ENCODE measurements at regions not wholly inside any gene's neighbourhood (a gene's known extent, or its start where the extent isn't known, plus 50 kb on each side); places are given as distances from the start of the nearest gene placed in this dataset.

- H3K27ac ChIP-seq (ENCODE audit: low read depth, low read length, severe bottlenecking) = no peak overlapping the region
- H3K36me3 ChIP-seq (ENCODE audit: control insufficient read depth, insufficient read depth, low read length) = no peaks in the 10 kb centered on the region
- 86% methylated on average over 3 of the region's 5 CpGs; no CpG with 5 or more reads in 1 of the 2 experiments for WGBS, 2 experiments (ENCODE audit: insufficient coverage in 2 of 2)
- no peaks in the 10 kb centered on the region for H3K4me1 ChIP-seq (ENCODE audit: control insufficient read depth, insufficient read depth, low read length, poor library complexity, severe bottlenecking)
- no peaks in the 10 kb centered on the region for H3K9me3 ChIP-seq (ENCODE audit: control insufficient read depth, low read length)
- no peak overlapping the region for H3K4me3 ChIP-seq (ENCODE audit: extremely low read depth, insufficient read depth, low read length, poor library complexity, severe bottlenecking)
Measured at GRCh38 chr12:20270557-20270956, 97.8 kb upstream of the PDE3A start.

- no peaks in the 10 kb centered on the region for H3K36me3 ChIP-seq (ENCODE audit: control insufficient read depth, insufficient read depth, low read length)
- WGBS, 2 experiments (ENCODE audit: insufficient coverage in 2 of 2) = no CpG with 5 or more reads among the region's 1 CpG
- no peaks in the 10 kb centered on the region for H3K4me1 ChIP-seq (ENCODE audit: control insufficient read depth, insufficient read depth, low read length, poor library complexity, severe bottlenecking)
- no peaks in the 10 kb centered on the region for H3K9me3 ChIP-seq (ENCODE audit: control insufficient read depth, low read length)
- H3K4me3 ChIP-seq (ENCODE audit: extremely low read depth, insufficient read depth, low read length, poor library complexity, severe bottlenecking) = no peak overlapping the region
- no peak overlapping the region for H3K27ac ChIP-seq (ENCODE audit: low read depth, low read length, severe bottlenecking)
Measured at GRCh38 chr12:20272161-20272560, 96.2 kb upstream of the PDE3A start.

- no peak overlapping the region for H3K4me3 ChIP-seq (ENCODE audit: extremely low read depth, insufficient read depth, low read length, poor library complexity, severe bottlenecking)
- no CpG with 5 or more reads among the region's 2 CpGs for WGBS, 2 experiments (ENCODE audit: insufficient coverage in 2 of 2)
- H3K36me3 ChIP-seq (ENCODE audit: control insufficient read depth, insufficient read depth, low read length) = no peaks in the 10 kb centered on the region
- H3K9me3 ChIP-seq (ENCODE audit: control insufficient read depth, low read length) = no peaks in the 10 kb centered on the region
- H3K27ac ChIP-seq (ENCODE audit: low read depth, low read length, severe bottlenecking) = no peak overlapping the region
- H3K4me1 ChIP-seq (ENCODE audit: control insufficient read depth, insufficient read depth, low read length, poor library complexity, severe bottlenecking) = no peaks in the 10 kb centered on the region
Measured at GRCh38 chr12:20272801-20273200, 95.5 kb upstream of the PDE3A start.

- H3K36me3 ChIP-seq (ENCODE audit: control insufficient read depth, insufficient read depth, low read length) = no peaks in the 10 kb centered on the region
- WGBS, 2 experiments (ENCODE audit: insufficient coverage in 2 of 2) = 82 to 92% methylated on average over 2 to 3 of the region's 3 CpGs
- H3K4me1 ChIP-seq (ENCODE audit: control insufficient read depth, insufficient read depth, low read length, poor library complexity, severe bottlenecking) = no peaks in the 10 kb centered on the region
- H3K9me3 ChIP-seq (ENCODE audit: control insufficient read depth, low read length) = no peaks in the 10 kb centered on the region
- no peak overlapping the region for H3K27ac ChIP-seq (ENCODE audit: low read depth, low read length, severe bottlenecking)
- no peak overlapping the region for H3K4me3 ChIP-seq (ENCODE audit: extremely low read depth, insufficient read depth, low read length, poor library complexity, severe bottlenecking)
Measured at GRCh38 chr12:20274008-20274407, 94.3 kb upstream of the PDE3A start.

- H3K9me3 ChIP-seq (ENCODE audit: control insufficient read depth, low read length) = no peaks in the 10 kb centered on the region
- no peaks in the 10 kb centered on the region for H3K36me3 ChIP-seq (ENCODE audit: control insufficient read depth, insufficient read depth, low read length)
- WGBS, 2 experiments (ENCODE audit: insufficient coverage in 2 of 2) = 100% methylated on average over 3 of the region's 4 CpGs; no CpG with 5 or more reads in 1 of the 2 experiments
- H3K4me3 ChIP-seq (ENCODE audit: extremely low read depth, insufficient read depth, low read length, poor library complexity, severe bottlenecking) = no peak overlapping the region
- H3K4me1 ChIP-seq (ENCODE audit: control insufficient read depth, insufficient read depth, low read length, poor library complexity, severe bottlenecking) = no peaks in the 10 kb centered on the region
- no peak overlapping the region for H3K27ac ChIP-seq (ENCODE audit: low read depth, low read length, severe bottlenecking)
Measured at GRCh38 chr12:20278276-20278675, 90.1 kb upstream of the PDE3A start.

- Histone ChIP-seq H3K4me3 (ENCODE audit: extremely low read depth, insufficient read depth, low read length, poor library complexity, severe bottlenecking) (no peak overlapping the region), H3K4me1 (ENCODE audit: control insufficient read depth, insufficient read depth, low read length, poor library complexity, severe bottlenecking) (no peaks in the 10 kb centered on the region), H3K27ac (ENCODE audit: low read depth, low read length, severe bottlenecking) (no peak overlapping the region), H3K36me3 (ENCODE audit: control insufficient read depth, insufficient read depth, low read length) (no peaks in the 10 kb centered on the region), H3K9me3 (ENCODE audit: control insufficient read depth, low read length) (no peaks in the 10 kb centered on the region)
- 80 to 100% methylated on average over 1 of the region's 3 CpGs for WGBS, 2 experiments (ENCODE audit: insufficient coverage in 2 of 2)
Measured at GRCh38 chr12:20280515-20280914, 87.8 kb upstream of the PDE3A start.

- no peaks in the 10 kb centered on the region for H3K36me3 ChIP-seq (ENCODE audit: control insufficient read depth, insufficient read depth, low read length)
- H3K27ac ChIP-seq (ENCODE audit: low read depth, low read length, severe bottlenecking) = no peak overlapping the region
- no peaks in the 10 kb centered on the region for H3K4me1 ChIP-seq (ENCODE audit: control insufficient read depth, insufficient read depth, low read length, poor library complexity, severe bottlenecking)
- H3K9me3 ChIP-seq (ENCODE audit: control insufficient read depth, low read length) = no peaks in the 10 kb centered on the region
- H3K4me3 ChIP-seq (ENCODE audit: extremely low read depth, insufficient read depth, low read length, poor library complexity, severe bottlenecking) = no peak overlapping the region
Measured at GRCh38 chr12:20282401-20282800, 85.9 kb upstream of the PDE3A start.

- no peaks in the 10 kb centered on the region for H3K4me1 ChIP-seq (ENCODE audit: control insufficient read depth, insufficient read depth, low read length, poor library complexity, severe bottlenecking)
- H3K9me3 ChIP-seq (ENCODE audit: control insufficient read depth, low read length) = no peaks in the 10 kb centered on the region
- 86 to 89% methylated on average over 1 of the region's 1 CpG for WGBS, 2 experiments (ENCODE audit: insufficient coverage in 2 of 2)
- H3K27ac ChIP-seq (ENCODE audit: low read depth, low read length, severe bottlenecking) = no peak overlapping the region
- H3K4me3 ChIP-seq (ENCODE audit: extremely low read depth, insufficient read depth, low read length, poor library complexity, severe bottlenecking) = no peak overlapping the region
- no peaks in the 10 kb centered on the region for H3K36me3 ChIP-seq (ENCODE audit: control insufficient read depth, insufficient read depth, low read length)
Measured at GRCh38 chr12:20283482-20283881, 84.9 kb upstream of the PDE3A start.

- H3K4me1 ChIP-seq (ENCODE audit: control insufficient read depth, insufficient read depth, low read length, poor library complexity, severe bottlenecking) = no peaks in the 10 kb centered on the region
- H3K27ac ChIP-seq (ENCODE audit: low read depth, low read length, severe bottlenecking) = no peak overlapping the region
- H3K36me3 ChIP-seq (ENCODE audit: control insufficient read depth, insufficient read depth, low read length) = no peaks in the 10 kb centered on the region
- H3K4me3 ChIP-seq (ENCODE audit: extremely low read depth, insufficient read depth, low read length, poor library complexity, severe bottlenecking) = no peak overlapping the region
- no CpG with 5 or more reads among the region's 1 CpG for WGBS, 2 experiments (ENCODE audit: insufficient coverage in 2 of 2)
- H3K9me3 ChIP-seq (ENCODE audit: control insufficient read depth, low read length) = no peaks in the 10 kb centered on the region
Measured at GRCh38 chr12:20289520-20289919, 78.8 kb upstream of the PDE3A start.

- no peak overlapping the region for H3K27ac ChIP-seq (ENCODE audit: low read depth, low read length, severe bottlenecking)
- H3K4me1 ChIP-seq (ENCODE audit: control insufficient read depth, insufficient read depth, low read length, poor library complexity, severe bottlenecking) = no peaks in the 10 kb centered on the region
- no peak overlapping the region for H3K4me3 ChIP-seq (ENCODE audit: extremely low read depth, insufficient read depth, low read length, poor library complexity, severe bottlenecking)
- WGBS, 2 experiments (ENCODE audit: insufficient coverage in 2 of 2) = 87 to 94% methylated on average over 6 of the region's 7 CpGs
- no peaks in the 10 kb centered on the region for H3K9me3 ChIP-seq (ENCODE audit: control insufficient read depth, low read length)
- H3K36me3 ChIP-seq (ENCODE audit: control insufficient read depth, insufficient read depth, low read length) = no peaks in the 10 kb centered on the region
Measured at GRCh38 chr12:20300457-20300856, 67.9 kb upstream of the PDE3A start.

- H3K4me1 ChIP-seq (ENCODE audit: control insufficient read depth, insufficient read depth, low read length, poor library complexity, severe bottlenecking) = no peaks in the 10 kb centered on the region
- 93 to 100% methylated on average over 3 of the region's 3 CpGs for WGBS, 2 experiments (ENCODE audit: insufficient coverage in 2 of 2)
- no peak overlapping the region for H3K4me3 ChIP-seq (ENCODE audit: extremely low read depth, insufficient read depth, low read length, poor library complexity, severe bottlenecking)
- H3K36me3 ChIP-seq (ENCODE audit: control insufficient read depth, insufficient read depth, low read length) = no peaks in the 10 kb centered on the region
- peaks cover 7% of the 10 kb centered on the region for H3K9me3 ChIP-seq (ENCODE audit: control insufficient read depth, low read length)
- no peak overlapping the region for H3K27ac ChIP-seq (ENCODE audit: low read depth, low read length, severe bottlenecking)
Measured at GRCh38 chr12:20305470-20305869, 62.9 kb upstream of the PDE3A start.
